ENCODE measurements at regions not wholly inside any gene's neighbourhood (a gene's known extent, or its start where the extent isn't known, plus 50 kb on each side); places are given as distances from the start of the nearest gene placed in this dataset.
"Not testable (repeated sequence)": the region's sequence is repeated elsewhere in the genome, so short reads cannot be mapped to it uniquely, and the experiment has no call there.

- Histone ChIP-seq H3K4me3 (ENCODE audit: low read length) (no peak overlapping the region), H3K27ac (ENCODE audit: low read depth, low read length) (no peak overlapping the region), H3K9me3 (ENCODE audit: low read length) (no peaks in the 10 kb centered on the region), H3K36me3 (ENCODE audit: insufficient read depth, low read length) (no peaks in the 10 kb centered on the region), H3K4me1 (ENCODE audit: insufficient read depth, low read length) (no peaks in the 10 kb centered on the region), H3K27me3 (ENCODE audit: insufficient read depth, low read length, poor library complexity, severe bottlenecking) (no peaks in the 10 kb centered on the region)
- DNase-seq = no peak
- CTCF ChIA-PET = no interaction called here
- no peak overlapping the region for H3K27ac Mint-ChIP-seq
- H3K36me3 Mint-ChIP-seq = peaks cover 0 to 3% (median 0%) of the 10 kb centered on the region in 3 donors
- no peaks in the 10 kb centered on the region for H3K27me3 Mint-ChIP-seq
- POLR2A ChIA-PET = no interaction called here
- no peak overlapping the region for H3K4me3 Mint-ChIP-seq
- H3K9me3 Mint-ChIP-seq = peaks cover 4 to 41% (median 7%) of the 10 kb centered on the region in 5 donors
- H3K4me1 Mint-ChIP-seq = no peaks in the 10 kb centered on the region
Measured at GRCh38 chr17:22272363-22273146, 580.2 kb downstream of the KCNJ18 start.

GRCh38 chr17:22273308-22273707, 581.0 kb downstream of the KCNJ18 start:
- Mint-ChIP-seq H3K4me3 (no peak overlapping the region), H3K4me1 (no peaks in the 10 kb centered on the region), H3K27me3 (no peaks in the 10 kb centered on the region), H3K9me3 (peaks cover 4 to 41% (median 7%) of the 10 kb centered on the region in 5 donors), H3K36me3 (peaks cover 0 to 3% (median 0%) of the 10 kb centered on the region in 3 donors), H3K27ac (no peak overlapping the region)
- H3K4me3 ChIP-seq (ENCODE audit: low read length) = no peak overlapping the region
- CTCF ChIA-PET = no interaction called here
- no peak overlapping the region for H3K27ac ChIP-seq (ENCODE audit: low read depth, low read length)
- no peaks in the 10 kb centered on the region for H3K27me3 ChIP-seq (ENCODE audit: insufficient read depth, low read length, poor library complexity, severe bottlenecking)
- DNase-seq = no peak
- POLR2A ChIA-PET = no interaction called here
- H3K4me1 ChIP-seq (ENCODE audit: insufficient read depth, low read length) = no peaks in the 10 kb centered on the region
- no peaks in the 10 kb centered on the region for H3K9me3 ChIP-seq (ENCODE audit: low read length)
- H3K36me3 ChIP-seq (ENCODE audit: insufficient read depth, low read length) = no peaks in the 10 kb centered on the region

DNA sequence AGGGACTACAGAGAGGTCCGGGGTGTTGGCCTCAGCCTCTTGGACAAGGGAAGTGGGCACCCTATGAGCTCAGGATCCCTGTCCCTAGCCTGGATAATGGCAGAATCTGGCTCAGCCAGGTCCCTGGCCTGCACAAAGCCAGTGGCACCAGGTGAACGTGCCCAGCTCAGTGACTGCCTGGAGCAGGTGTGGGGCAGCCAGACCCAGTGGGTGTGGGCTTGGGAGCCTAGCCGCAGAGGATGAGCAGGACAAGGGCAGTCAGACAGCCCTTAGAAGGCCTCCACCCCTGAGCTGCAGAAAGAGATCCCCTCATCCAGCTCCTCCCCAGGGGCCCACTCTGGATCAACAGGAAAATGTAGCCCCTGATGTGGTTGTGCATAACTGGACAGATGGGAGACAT, 585.3 kb downstream of the KCNJ18 start:
- Mint-ChIP-seq H3K4me3 (no peak overlapping the region), H3K9me3 (peaks cover 3 to 23% (median 4%) of the 10 kb centered on the region in 5 donors), H3K27ac (no peak overlapping the region), H3K36me3 (peaks cover 0 to 3% (median 0%) of the 10 kb centered on the region in 3 donors), H3K27me3 (no peaks in the 10 kb centered on the region), H3K4me1 (no peaks in the 10 kb centered on the region)
- POLR2A ChIA-PET = no interaction called here
- Histone ChIP-seq H3K27ac (ENCODE audit: low read depth, low read length) (no peak overlapping the region), H3K4me3 (ENCODE audit: low read length) (no peak overlapping the region), H3K27me3 (ENCODE audit: insufficient read depth, low read length, poor library complexity, severe bottlenecking) (no peaks in the 10 kb centered on the region), H3K4me1 (ENCODE audit: insufficient read depth, low read length) (no peaks in the 10 kb centered on the region), H3K9me3 (ENCODE audit: low read length) (no peaks in the 10 kb centered on the region), H3K36me3 (ENCODE audit: insufficient read depth, low read length) (no peaks in the 10 kb centered on the region)
- CTCF ChIA-PET = no interaction called here
- DNase-seq = no peak

DNA sequence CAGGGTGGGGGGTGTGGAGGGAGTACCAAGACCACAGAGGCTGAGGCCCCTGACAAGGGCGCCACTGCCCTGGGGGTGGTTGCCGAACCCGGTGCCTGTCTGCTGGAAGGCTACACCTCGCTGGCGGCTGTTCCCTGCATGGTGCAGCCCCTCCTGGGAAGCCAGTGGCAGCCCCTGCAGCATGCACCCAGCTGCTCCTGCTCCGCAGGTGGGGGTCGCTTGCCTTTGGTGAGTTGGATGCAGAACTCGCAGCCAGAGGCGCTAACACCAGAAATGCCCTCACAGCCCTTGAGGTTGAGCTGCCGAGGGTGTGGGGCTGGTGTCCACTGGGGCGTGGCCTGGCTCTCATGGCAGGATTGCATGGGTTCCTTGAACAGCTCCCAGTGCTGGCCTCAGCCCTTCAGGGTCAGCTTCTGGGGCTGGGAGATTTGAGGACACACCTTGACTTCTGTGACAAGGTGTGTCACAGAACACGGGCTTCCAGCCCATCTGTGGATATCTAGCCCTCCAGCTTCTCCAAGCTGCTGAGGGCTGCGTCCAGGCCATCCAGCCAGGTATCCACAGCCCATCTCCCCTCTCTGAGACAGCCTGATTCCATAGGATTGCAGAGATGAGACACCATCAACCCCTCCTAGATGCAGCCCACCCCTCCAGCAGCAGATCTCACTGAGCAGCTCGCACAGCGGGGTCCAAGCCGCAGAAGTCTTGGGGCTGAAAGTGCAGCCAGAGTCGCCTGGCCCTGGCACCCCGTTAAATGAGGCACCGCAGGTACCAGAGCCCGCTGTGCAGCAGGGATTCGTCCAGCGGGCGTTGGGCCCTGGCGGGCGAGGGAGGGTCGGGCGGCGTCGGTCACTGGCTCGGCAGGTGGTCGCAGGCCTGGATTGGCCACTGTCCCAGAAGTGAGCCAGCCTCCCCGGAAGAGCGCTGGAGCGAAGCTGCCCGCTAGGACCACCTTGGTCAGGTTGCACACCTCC, 586.3 kb downstream of the KCNJ18 start:
- peaks cover 0 to 3% (median 0%) of the 10 kb centered on the region in 3 donors for H3K36me3 Mint-ChIP-seq
- POLR2A ChIA-PET = no interaction called here

DNA sequence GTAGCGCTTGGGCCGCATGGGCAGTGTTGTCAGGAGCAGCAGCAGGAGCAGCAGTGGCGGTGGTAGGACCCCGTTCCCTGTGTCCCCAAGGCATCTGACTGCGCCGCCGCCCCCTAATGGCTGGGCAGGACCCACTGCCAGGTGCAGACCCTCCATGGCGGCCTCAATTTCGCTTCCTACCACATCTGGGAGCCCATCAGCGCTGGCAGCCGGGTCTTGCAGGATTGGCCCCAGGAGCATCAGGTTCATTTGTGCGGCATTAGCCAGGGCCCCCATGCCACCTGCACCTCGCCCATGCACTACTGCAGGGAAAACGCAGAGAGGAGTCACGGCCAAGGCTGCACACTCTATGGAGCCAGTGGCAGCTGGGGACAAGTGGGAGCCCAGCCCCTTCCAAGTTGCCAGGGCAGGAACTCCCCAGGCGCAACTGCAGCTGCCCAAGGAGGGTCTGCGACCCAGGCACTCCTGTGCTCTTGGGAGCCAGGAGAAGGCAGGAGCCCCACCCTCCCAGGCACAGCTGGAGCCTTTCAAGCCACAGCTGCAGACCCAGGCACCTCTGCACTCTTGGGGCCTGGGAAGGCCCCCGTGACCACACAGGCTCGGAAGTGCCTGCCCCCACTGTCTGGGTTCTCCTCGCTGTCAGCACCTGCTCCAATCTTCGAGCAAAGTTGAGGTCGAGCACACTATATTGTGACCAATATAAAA, 594.2 kb downstream of the KCNJ18 start:
- no peaks in the 10 kb centered on the region for H3K9me3 ChIP-seq (ENCODE audit: low read length)
- no peaks in the 10 kb centered on the region for H3K4me1 ChIP-seq (ENCODE audit: insufficient read depth, low read length)
- no peaks in the 10 kb centered on the region for H3K36me3 ChIP-seq (ENCODE audit: insufficient read depth, low read length)
- no peak overlapping the region for H3K4me3 ChIP-seq (ENCODE audit: low read length)
- H3K27ac Mint-ChIP-seq = no peak overlapping the region
- ChIA-PET POLR2A (no interaction called here), CTCF (no interaction called here)
- H3K27ac ChIP-seq (ENCODE audit: low read depth, low read length) = no peak overlapping the region
- H3K4me1 Mint-ChIP-seq = no peaks in the 10 kb centered on the region
- no peaks in the 10 kb centered on the region for H3K27me3 Mint-ChIP-seq
- no peak for DNase-seq
- H3K27me3 ChIP-seq (ENCODE audit: insufficient read depth, low read length, poor library complexity, severe bottlenecking) = no peaks in the 10 kb centered on the region
- H3K4me3 Mint-ChIP-seq = no peak overlapping the region
- H3K36me3 Mint-ChIP-seq = no peaks in the 10 kb centered on the region
- peaks cover 3 to 11% (median 9%) of the 10 kb centered on the region in 5 donors for H3K9me3 Mint-ChIP-seq

More for the DNA sequence above, 586.3 kb downstream of the KCNJ18 start:
- Histone ChIP-seq H3K27ac (ENCODE audit: low read depth, low read length) (no peak overlapping the region), H3K27me3 (ENCODE audit: insufficient read depth, low read length, poor library complexity, severe bottlenecking) (no peaks in the 10 kb centered on the region), H3K36me3 (ENCODE audit: insufficient read depth, low read length) (no peaks in the 10 kb centered on the region), H3K4me1 (ENCODE audit: insufficient read depth, low read length) (no peaks in the 10 kb centered on the region), H3K4me3 (ENCODE audit: low read length) (no peak overlapping the region), H3K9me3 (ENCODE audit: low read length) (no peaks in the 10 kb centered on the region)
- no peaks in the 10 kb centered on the region for H3K27me3 Mint-ChIP-seq
- CTCF ChIA-PET = no interaction called here
- H3K27ac Mint-ChIP-seq = no peak overlapping the region
- H3K4me1 Mint-ChIP-seq = no peaks in the 10 kb centered on the region
- peaks cover 3 to 23% (median 10%) of the 10 kb centered on the region in 5 donors for H3K9me3 Mint-ChIP-seq
- DNase-seq = peak in 1 of 5 donors; percentile 35
- no peak overlapping the region for H3K4me3 Mint-ChIP-seq

- POLR2A ChIA-PET; CTCF ChIA-PET; H3K27me3 Mint-ChIP-seq; H3K4me1 Mint-ChIP-seq; H3K4me3 Mint-ChIP-seq; H3K9me3 ChIP-seq (ENCODE audit: low read length); H3K4me3 ChIP-seq (ENCODE audit: low read length); H3K4me1 ChIP-seq (ENCODE audit: insufficient read depth, low read length); DNase-seq; H3K36me3 ChIP-seq (ENCODE audit: insufficient read depth, low read length); H3K27ac Mint-ChIP-seq; H3K27me3 ChIP-seq (ENCODE audit: insufficient read depth, low read length, poor library complexity, severe bottlenecking); H3K36me3 Mint-ChIP-seq; H3K27ac ChIP-seq (ENCODE audit: low read depth, low read length): not testable (repeated sequence)
- H3K9me3 Mint-ChIP-seq = peaks cover 3 to 22% (median 18%) of the 10 kb centered on the region in 5 donors
Measured at GRCh38 chr17:22298484-22298951, 606.2 kb downstream of the KCNJ18 start.

GRCh38 chr17:22300177-22300576, 607.9 kb downstream of the KCNJ18 start:
- Histone ChIP-seq H3K4me1 (ENCODE audit: insufficient read depth, low read length) (no peaks in the 10 kb centered on the region), H3K4me3 (ENCODE audit: low read length) (no peak overlapping the region), H3K9me3 (ENCODE audit: low read length) (no peaks in the 10 kb centered on the region), H3K27me3 (ENCODE audit: insufficient read depth, low read length, poor library complexity, severe bottlenecking) (no peaks in the 10 kb centered on the region), H3K36me3 (ENCODE audit: insufficient read depth, low read length) (no peaks in the 10 kb centered on the region), H3K27ac (ENCODE audit: low read depth, low read length) (no peak overlapping the region)
- Mint-ChIP-seq H3K4me1 (no peaks in the 10 kb centered on the region), H3K27me3 (no peaks in the 10 kb centered on the region), H3K4me3 (no peak overlapping the region), H3K9me3 (peaks cover 3 to 33% (median 22%) of the 10 kb centered on the region in 5 donors), H3K27ac (no peak overlapping the region), H3K36me3 (peaks cover 0 to 2% (median 0%) of the 10 kb centered on the region in 3 donors)
- no peak for DNase-seq
- CTCF ChIA-PET = no interaction called here
- POLR2A ChIA-PET = no interaction called here

Measured in CD8-positive, alpha-beta memory T cell (primary cell).